ENCODE measurements at regions not wholly inside any gene's neighbourhood (a gene's known extent, or its start where the extent isn't known, plus 50 kb on each side); places are given as distances from the start of the nearest gene placed in this dataset.
A peak's percentile ranks its signal among the peaks of the same experiment; 100 is the strongest.
"Not testable (repeated sequence)": the region's sequence is repeated elsewhere in the genome, so short reads cannot be mapped to it uniquely, and the experiment has no call there.

GRCh38 chr3:110910346-110910955 is 161.2 kb upstream of the NECTIN3 start:
- DNase-seq, result no peak

- no peak for DNase-seq
Measured at GRCh38 chr3:110918963-110919362, 152.7 kb upstream of the NECTIN3 start.

GRCh38 chr3:110925798-110926197 is 145.8 kb upstream of the NECTIN3 start:
- DNase-seq, result no peak

- no peak for DNase-seq
Measured at GRCh38 chr3:110928016-110928662, 143.5 kb upstream of the NECTIN3 start.

GRCh38 chr3:110929816-110930215 is 141.8 kb upstream of the NECTIN3 start:
- DNase-seq, result no peak

- DNase-seq, result no peak
Measured at GRCh38 chr3:110932567-110932966, 139.0 kb upstream of the NECTIN3 start.

GRCh38 chr3:110933821-110934426 is 137.7 kb upstream of the NECTIN3 start:
- DNase-seq, result no peak

GRCh38 chr3:110938629-110939028 is 133.0 kb upstream of the NECTIN3 start:
- no peak for DNase-seq

- DNase-seq, result no peak
Measured at GRCh38 chr3:110940055-110940454, 131.6 kb upstream of the NECTIN3 start.

GRCh38 chr3:110944782-110945181 is 126.8 kb upstream of the NECTIN3 start:
- DNase-seq, result no peak

GRCh38 chr3:110946810-110947209 is 124.8 kb upstream of the NECTIN3 start:
- peak; percentile 5 for DNase-seq

GRCh38 chr3:110949194-110949593 is 122.4 kb upstream of the NECTIN3 start:
- not testable (repeated sequence) for DNase-seq

GRCh38 chr3:110955301-110955880 is 116.2 kb upstream of the NECTIN3 start:
- no peak for DNase-seq

- DNase-seq, result no peak
Measured at GRCh38 chr3:110956081-110956480, 115.5 kb upstream of the NECTIN3 start.

- DNase-seq, result no peak
Measured at GRCh38 chr3:110957247-110958025, 114.2 kb upstream of the NECTIN3 start.

GRCh38 chr3:110958313-110959147 is 113.1 kb upstream of the NECTIN3 start:
- peak; percentile 7 for DNase-seq

- DNase-seq, result no peak
Measured at GRCh38 chr3:110965976-110966375, 105.6 kb upstream of the NECTIN3 start.

GRCh38 chr3:110966966-110967663 is 104.5 kb upstream of the NECTIN3 start:
- DNase-seq, result no peak

GRCh38 chr3:110968076-110968475 is 103.5 kb upstream of the NECTIN3 start:
- DNase-seq, result no peak

- DNase-seq, result no peak
Measured at GRCh38 chr3:110969229-110970211, 102.1 kb upstream of the NECTIN3 start.
